PFSK-1 (cell line): ENCODE measurements at regions not wholly inside any gene's neighbourhood (a gene's known extent, or its start where the extent isn't known, plus 50 kb on each side); places are given as distances from the start of the nearest gene placed in this dataset.

Experiments
- POLR2AphosphoS5 ChIP-seq: IDR thresholded peaks from 2 replicates; pipeline ENCODE4 v1.6.1; 2012; ENCODE audit warnings: low read depth, mild to moderate bottlenecking, control low read depth, low read length, moderate library complexity
- SIN3A ChIP-seq: IDR thresholded peaks from 2 replicates; pipeline ENCODE4 v1.6.1; 2012; ENCODE audit warnings: mild to moderate bottlenecking, low read length, moderate library complexity, borderline replicate concordance; ENCODE audit not compliant: insufficient read depth
- TAF1 ChIP-seq: IDR thresholded peaks from 2 replicates; pipeline ENCODE4 v1.6.1; 2012; ENCODE audit warnings: low read length, control low read depth, borderline replicate concordance; ENCODE audit not compliant: insufficient read depth
- TF ChIP-seq, protein P1 (sequence below), 2 experiments: IDR thresholded peaks; 2 replicates each; pipeline versions ENCODE4 v1.6.1 to v1.8.0; 2011 to 2012; ENCODE audit warnings: low read depth in 2 of 2, low read length in 2 of 2, control low read depth in 1 of 2, inconsistent platforms in 1 of 2, mild to moderate bottlenecking in 1 of 2, moderate library complexity in 1 of 2; ENCODE audit not compliant: insufficient read depth in 1 of 2

DNA sequence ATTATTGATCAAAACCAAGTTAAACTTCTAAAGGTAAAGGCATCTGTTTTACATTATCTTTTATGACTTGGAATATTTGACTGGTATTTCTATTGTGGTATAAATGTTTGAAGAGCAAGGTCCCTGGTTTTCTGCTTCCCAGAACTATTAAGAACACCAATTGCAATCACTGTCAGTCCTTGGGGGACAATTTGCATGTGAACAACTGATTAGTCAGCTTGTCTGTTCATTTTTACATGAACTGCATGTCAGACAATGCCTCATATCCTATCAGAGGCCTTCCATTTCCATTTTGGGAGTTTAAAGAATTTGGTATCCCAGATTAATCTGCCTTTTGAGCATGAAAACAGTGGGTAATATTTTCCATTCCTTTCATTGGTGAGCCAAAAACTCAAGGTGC, 654.9 kb upstream of the USP24 start:
- TF ChIP-seq POLR2AphosphoS5: no peak
- TF ChIP-seq, protein P1, sequence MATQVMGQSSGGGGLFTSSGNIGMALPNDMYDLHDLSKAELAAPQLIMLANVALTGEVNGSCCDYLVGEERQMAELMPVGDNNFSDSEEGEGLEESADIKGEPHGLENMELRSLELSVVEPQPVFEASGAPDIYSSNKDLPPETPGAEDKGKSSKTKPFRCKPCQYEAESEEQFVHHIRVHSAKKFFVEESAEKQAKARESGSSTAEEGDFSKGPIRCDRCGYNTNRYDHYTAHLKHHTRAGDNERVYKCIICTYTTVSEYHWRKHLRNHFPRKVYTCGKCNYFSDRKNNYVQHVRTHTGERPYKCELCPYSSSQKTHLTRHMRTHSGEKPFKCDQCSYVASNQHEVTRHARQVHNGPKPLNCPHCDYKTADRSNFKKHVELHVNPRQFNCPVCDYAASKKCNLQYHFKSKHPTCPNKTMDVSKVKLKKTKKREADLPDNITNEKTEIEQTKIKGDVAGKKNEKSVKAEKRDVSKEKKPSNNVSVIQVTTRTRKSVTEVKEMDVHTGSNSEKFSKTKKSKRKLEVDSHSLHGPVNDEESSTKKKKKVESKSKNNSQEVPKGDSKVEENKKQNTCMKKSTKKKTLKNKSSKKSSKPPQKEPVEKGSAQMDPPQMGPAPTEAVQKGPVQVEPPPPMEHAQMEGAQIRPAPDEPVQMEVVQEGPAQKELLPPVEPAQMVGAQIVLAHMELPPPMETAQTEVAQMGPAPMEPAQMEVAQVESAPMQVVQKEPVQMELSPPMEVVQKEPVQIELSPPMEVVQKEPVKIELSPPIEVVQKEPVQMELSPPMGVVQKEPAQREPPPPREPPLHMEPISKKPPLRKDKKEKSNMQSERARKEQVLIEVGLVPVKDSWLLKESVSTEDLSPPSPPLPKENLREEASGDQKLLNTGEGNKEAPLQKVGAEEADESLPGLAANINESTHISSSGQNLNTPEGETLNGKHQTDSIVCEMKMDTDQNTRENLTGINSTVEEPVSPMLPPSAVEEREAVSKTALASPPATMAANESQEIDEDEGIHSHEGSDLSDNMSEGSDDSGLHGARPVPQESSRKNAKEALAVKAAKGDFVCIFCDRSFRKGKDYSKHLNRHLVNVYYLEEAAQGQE (IDR thresholded peaks at IDR 0.05; ENCODE audit: insufficient read depth in 1 of 2, low read depth in 2 of 2, low read length in 2 of 2): no peak
- TF ChIP-seq TAF1: no peak
- no peak for TF ChIP-seq SIN3A
